HT1080 (cell line): ENCODE measurements at regions not wholly inside any gene's neighbourhood (a gene's known extent, or its start where the extent isn't known, plus 50 kb on each side); places are given as distances from the start of the nearest gene placed in this dataset.
A peak's percentile ranks its signal among the peaks of the same experiment; 100 is the strongest.

Source experiments
- DNase-seq: peaks from one replicate; pipeline ENCODE4 v3.0.0-alpha.2; 2015; ENCODE audit warnings: low read depth

DNA sequence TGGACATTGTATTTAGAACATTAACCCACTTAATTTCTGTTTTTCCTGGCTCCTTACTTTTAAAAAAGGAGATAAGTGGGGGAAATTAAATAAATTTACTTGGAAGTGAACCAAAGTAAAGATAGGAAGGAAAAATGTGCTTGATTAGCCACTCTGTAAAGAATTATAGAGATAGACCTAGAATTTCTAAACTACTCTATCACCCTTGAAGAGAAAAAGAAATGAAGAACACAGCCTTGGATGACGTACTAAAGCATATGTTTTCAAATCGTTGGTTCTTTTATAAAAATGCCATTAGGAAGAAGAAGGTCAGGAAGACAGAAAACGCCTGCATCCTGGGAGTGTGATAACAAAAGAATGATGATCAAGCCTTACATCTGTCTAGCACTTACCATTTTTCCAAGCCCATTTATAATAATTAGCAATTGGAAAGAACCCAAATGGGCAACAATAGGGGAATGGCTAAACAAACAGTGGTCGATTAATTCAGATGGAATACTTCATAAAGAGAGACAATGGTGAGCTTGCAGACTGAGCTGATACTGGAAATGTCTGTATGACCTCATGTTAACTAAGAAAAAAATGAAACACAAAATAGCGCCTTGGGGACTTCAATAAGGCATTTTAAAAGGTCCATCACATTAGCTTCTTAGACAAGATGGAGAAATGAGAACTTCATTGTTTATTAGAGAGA lies 81.0 kb upstream of the LRRC55 start:
- DNase-seq, result no peak

DNA sequence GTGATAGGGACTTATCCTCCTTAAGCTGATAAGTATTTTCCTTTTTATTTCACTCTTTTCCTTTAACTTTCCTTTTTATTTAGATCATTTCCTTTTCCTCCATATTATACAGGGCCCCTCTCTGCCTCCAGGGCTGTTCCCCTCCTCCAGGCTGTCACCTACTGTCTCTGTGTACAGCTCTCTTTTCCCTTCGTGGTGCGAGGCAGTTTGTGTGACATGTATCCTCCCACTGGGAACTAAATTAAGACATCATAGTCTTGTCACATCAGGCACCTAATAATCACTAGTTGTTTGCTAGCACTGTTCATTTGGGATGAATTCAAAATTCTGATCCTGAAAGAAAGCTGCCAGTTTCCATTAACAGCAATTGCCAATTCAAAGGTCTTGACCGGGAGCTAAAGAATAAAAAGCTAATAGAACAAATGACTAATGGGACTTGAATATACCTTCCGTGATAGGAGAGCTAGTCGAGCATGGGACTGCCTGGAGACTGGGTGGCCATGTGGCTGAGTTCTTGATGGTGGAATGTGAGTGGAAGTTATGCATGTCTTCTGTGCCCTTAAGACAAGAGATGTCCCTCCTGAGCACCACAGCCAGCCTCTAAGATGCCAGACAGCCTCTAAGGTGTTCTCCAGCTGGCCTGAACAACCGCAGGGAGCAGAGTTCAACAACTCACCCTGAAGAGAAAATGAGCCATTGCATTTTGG lies 77.7 kb upstream of the LRRC55 start:
- DNase-seq, result no peak

DNA sequence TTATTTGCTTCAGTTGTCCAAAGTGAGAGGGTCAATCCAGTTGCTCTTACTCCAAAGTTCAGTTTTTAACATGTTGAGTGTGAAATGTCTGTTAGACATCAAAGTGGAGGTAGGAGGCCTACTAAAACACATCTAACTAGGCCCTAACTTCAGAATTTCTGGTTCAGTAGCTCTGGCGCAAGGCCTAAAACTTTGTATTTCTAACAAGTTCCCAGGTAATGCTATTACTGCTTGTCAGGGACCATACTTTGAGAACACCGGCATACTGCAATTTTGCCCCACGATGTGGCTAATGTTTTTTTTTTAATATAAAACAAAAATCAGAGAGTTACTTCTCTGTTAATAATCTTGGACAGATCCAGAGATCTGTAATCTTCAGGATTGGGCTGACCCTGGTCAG lies 72.4 kb upstream of the LRRC55 start:
- no peak for DNase-seq

DNA sequence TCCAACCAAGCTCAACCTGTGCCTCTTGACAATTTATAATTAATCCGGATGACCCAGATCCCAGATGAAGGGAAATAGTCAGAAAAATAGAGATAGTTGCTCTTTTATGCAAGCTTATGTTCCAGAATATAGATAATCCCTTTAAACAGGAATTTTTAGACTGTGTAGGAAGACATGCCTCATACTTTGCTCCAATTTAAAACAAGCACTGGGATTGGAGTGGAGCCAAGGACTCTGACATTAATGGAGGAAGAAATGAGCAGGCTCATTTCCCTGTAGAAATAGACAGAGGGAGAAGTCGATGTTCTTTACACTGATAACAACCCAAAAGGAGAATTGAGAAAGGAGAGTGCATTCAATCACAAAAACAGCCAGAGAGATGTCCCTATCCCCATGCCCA lies 70.1 kb upstream of the LRRC55 start:
- DNase-seq, result no peak

DNA sequence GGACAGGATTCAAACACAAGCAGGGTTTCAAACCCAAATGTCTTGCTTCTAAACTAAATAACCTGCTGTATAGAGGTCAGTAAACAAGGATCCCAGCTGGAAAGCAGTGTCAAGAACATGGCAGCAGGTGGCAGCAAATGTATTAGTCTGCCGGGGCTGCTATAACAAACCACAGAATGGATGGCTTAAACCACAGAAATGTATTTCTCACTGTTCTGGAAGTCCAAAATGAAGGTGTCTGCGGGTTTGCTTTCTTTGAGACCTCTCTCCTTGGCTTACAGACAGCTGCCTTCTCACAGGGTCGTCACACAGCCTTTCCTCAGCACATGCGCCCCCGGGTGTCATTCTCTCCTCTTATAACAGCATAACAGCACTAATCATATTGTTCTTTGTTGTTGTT lies 65.1 kb upstream of the LRRC55 start:
- peak; percentile 70 for DNase-seq

DNA sequence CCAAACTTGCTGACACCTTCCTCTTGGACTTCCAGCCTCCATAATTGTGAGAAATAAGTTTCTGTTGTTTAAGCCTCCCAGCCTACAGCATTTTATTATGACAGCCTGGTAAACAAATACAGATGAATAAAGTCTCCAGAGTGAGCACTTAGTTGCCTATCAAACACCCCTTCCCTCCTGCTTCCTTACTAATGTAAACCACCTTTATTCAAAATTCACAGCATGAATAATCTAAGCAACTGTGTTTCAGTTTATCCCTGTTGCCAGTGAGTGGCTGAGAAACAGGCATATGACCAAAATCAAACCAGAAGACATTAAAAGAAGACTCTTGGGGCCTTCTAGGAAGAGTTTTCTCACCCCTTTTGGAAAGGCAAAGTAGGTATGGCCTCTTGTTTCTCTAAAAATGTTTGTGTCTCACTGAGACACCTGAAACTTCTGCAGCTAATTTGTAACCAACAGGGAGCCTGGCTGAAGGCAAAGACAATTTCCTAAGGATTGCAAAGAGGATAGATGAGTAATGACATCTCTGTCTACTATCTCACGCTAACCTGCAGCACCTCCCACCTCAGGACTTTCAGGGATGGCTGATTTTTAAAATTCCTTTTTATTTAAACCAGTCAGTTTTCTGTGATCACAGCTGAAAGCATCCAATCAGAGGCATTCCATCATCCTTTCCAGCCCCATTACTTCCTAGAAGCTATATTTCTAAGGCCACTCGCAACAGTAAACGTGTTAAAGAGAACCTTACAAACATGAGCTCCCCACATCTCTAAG lies 61.4 kb upstream of the LRRC55 start:
- no peak for DNase-seq

DNA sequence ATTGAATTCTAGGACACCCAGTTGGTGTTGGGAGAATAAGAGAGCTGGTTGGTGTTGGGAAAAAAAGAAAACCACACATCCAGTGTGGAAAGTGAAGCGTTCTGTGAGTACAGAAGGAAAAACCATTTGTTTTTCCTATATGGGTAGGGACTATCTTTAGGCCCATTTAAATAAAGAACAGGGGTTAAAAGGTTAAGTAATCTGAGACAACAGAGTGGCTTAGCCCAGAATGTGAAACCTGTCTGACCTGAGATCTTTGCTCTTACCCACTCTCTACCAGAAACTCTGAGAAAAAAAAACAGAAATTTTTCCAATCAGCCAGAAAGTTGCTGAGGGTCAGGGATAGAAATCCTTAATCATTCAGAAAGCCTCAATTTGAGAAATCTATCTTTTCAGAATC lies 59.8 kb upstream of the LRRC55 start:
- DNase-seq, result no peak

DNA sequence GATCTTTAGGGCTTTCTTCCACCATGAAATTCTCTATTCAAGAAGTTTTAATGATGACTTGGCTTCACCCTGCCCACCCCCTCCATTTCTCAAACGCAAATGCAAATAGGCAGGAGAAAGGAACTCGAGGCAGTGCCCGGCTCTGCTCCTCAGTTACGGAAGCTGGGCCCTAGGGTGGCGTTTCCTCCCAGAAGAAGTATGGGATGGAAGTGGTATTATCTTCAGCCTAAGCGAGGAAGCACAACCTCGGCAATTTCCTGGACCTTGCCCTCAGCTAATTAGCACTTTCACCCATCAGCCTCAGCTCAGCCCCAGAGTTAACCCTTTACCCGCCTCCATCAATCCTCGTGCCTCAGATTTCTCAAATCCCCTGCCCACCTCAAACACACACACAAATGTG lies 58.2 kb upstream of the LRRC55 start:
- no peak for DNase-seq

DNA sequence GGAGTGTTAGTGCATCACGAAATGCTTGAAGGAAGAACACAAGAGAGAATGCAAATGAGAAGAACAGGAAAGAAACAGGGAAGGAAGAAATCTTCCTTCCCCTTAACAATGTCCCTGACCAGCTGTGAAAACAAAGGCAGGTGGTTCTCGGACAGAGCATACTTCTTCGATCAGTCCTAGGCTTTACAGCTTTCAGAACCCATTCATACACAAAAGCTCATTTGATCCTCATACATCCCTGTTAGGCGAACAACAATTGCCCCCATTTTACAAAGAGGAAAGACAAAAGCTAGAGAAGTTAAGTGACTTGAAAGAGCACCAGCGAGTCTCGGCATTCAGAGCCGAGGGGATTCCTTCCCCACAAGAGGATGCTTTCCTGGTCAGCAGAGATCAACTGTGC lies 57.2 kb upstream of the LRRC55 start:
- no peak for DNase-seq

DNA sequence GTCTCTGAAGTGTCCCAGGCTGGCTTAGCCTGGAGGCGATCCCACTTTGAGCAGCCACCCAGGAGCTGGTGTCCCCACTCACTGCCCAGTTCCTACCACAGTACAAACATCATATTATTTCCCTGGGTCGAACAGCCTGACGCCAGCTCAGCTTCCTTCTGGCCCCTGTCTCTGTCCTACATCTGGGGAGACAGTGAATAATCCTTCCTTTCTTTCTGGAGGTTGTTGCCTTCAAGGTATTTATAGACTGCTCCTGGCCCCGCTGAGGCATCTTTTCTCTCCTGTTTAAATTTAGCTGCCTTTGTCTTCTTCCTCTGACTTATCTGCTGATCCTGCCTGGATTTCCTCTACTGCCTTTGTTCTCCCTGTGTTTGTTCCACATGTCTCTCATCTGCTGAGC lies 56.8 kb upstream of the LRRC55 start:
- DNase-seq, result no peak

DNA sequence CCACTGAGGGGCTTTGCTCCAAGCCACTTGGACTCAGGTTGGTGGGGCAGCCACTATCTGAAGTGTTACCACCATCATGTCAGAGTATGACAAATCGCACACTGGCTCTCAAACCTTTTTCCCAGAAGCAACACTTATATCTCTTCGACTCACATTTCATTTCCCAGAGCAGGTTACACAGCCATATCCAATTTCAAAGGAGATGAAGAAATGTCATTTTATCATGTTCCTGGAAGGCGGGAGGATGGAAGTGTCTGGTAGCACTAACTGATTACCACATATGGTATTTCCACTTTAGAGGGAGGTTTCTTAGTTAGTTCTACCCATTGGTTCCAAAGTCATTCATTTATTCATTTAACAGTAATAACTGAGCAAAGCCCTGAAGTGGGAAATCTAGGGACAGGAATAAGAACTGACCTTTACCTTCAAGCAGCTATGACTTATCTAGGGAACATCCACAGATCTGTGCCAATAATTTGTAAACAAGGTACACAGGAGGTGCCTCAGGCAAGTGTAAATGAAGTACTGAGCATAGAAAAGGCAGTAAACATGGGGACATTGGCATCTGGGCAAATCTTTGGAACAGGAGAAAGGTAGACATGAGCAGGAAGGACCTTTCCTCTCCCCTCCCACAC lies 54.9 kb upstream of the LRRC55 start:
- DNase-seq, result no peak

DNA sequence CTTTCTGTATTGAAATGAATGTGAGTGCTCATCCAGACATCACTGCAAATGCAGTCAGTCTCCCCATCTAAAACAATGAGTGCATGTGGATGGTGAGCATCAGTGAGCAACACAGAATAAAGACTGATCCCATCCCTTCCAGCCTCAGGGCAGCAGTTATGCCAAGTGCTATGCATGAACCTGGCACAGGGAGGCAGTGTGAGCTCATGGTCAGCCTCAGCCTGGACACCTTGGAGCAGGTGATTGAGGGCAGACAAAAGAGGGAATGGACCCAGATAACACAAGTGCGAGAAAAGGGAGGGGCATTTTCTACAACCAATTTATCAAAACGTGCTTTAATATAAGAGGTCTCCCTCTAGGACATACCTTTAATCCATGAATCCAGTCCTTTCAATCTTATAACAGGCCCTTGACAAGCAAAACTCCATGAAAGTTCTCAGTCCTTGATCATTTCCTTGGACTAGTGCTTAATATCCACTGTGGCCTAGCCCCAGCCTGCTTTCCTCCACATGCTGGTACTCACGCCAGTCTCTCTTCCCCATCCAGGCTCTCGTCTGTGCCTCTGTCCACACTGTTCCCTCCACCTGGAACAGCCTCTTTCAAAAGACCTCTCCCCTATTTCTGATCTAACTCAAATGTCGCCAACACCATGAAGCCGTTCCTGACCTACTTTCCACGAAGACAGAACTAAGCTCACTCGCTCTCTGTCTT lies 50.5 kb upstream of the LRRC55 start:
- DNase-seq, result peak; percentile 25
